Caco-2 (cell line): ENCODE measurements at regions not wholly inside any gene's neighbourhood (a gene's known extent, or its start where the extent isn't known, plus 50 kb on each side); places are given as distances from the start of the nearest gene placed in this dataset.

Experiments used
- BruUV-seq: library from RNA; stranded (reverse); fragments of 400-500 nt; replicated peaks from 2 replicates; lab custom pipeline; 2021; lab: Mats Ljungman, UMichigan
- CTCF ChIA-PET: fragments of 300-600 bp; sonication (Branson Sonifier 250); formaldehyde crosslinking; loops from one replicate; lab custom pipeline; 2022; ENCODE audit warnings: antibody characterized with exemption; lab: Charles Lee
- POLR2A ChIA-PET: fragments of 300-600 bp; sonication (Branson Sonifier 250); formaldehyde crosslinking; loops from one replicate; lab custom pipeline; 2022; ENCODE audit warnings: antibody characterized with exemption; lab: Charles Lee
- DNase-seq, 2 experiments: peaks; one replicate each; pipeline versions ENCODE4 v3.0.0 to v3.0.0-alpha.2; 2020 to 2022
- H3K27me3 ChIP-seq: replicated peaks from 2 replicates; pipeline ENCODE4 v1.6.0; 2011; ENCODE audit warnings: low read length; ENCODE audit not compliant: control insufficient read depth, insufficient read depth
- H3K36me3 ChIP-seq: 2 replicates; pipeline ENCODE4 v1.5.1; 2011; ENCODE audit warnings: low read length; ENCODE audit not compliant: control insufficient read depth, insufficient read depth
- H3K4me1 ChIP-seq: fragments of 250-450 bp; sonication (Bioruptor Pico); 2 replicates; pipeline ENCODE4 v1.5.1; 2020; ENCODE audit warnings: mild to moderate bottlenecking
- H3K4me3 ChIP-seq: 2 replicates; pipeline ENCODE4 v1.5.1; 2011; ENCODE audit warnings: low read depth, mild to moderate bottlenecking, control low read depth, low read length
- H3K9me3 ChIP-seq: fragments of 250-450 bp; sonication (Bioruptor Pico); 2 replicates; pipeline ENCODE4 v1.5.1; 2020; ENCODE audit warnings: mild to moderate bottlenecking, moderate library complexity
- H3K27ac Mint-ChIP-seq: one replicate; pipeline ENCODE4 v1.8.0; 2022; ENCODE audit warnings: mixed read lengths; ENCODE audit not compliant: unreplicated experiment
- H3K27me3 Mint-ChIP-seq: one replicate; pipeline ENCODE4 v1.8.0; 2022; ENCODE audit warnings: mixed read lengths; ENCODE audit not compliant: insufficient read depth, unreplicated experiment
- H3K36me3 Mint-ChIP-seq: one replicate; pipeline ENCODE4 v1.8.0; 2022; ENCODE audit warnings: mild to moderate bottlenecking, mixed read lengths; ENCODE audit not compliant: insufficient read depth, unreplicated experiment
- H3K4me1 Mint-ChIP-seq: one replicate; pipeline ENCODE4 v1.8.0; 2022; ENCODE audit warnings: low read depth, mixed read lengths; ENCODE audit not compliant: unreplicated experiment
- H3K4me3 Mint-ChIP-seq: one replicate; pipeline ENCODE4 v1.8.0; 2022; ENCODE audit warnings: mild to moderate bottlenecking, moderate library complexity, mixed read lengths; ENCODE audit not compliant: unreplicated experiment
- H3K9me3 Mint-ChIP-seq: one replicate; pipeline ENCODE4 v1.8.0; 2022; ENCODE audit warnings: mixed read lengths; ENCODE audit not compliant: unreplicated experiment
- intact Hi-C: fragments of 100-400 bp; cut with micrococcal nuclease; formaldehyde crosslinking; loops from one replicate; pipeline ENCODE4 v1.10.0; 2022; ENCODE audit not compliant: unreplicated experiment
- TF ChIP-seq, protein P1 (sequence below), 2 experiments: fragments of 200-600 bp in 1 of 2; IDR thresholded peaks; 1 replicate in 1 of 2; 2 replicates in 1 of 2; pipeline versions ENCODE4 v1.5.1 to v1.8.0; 2011 to 2022; ENCODE audit warnings: antibody characterized with exemption in 1 of 2, control low read depth in 1 of 2, inconsistent platforms in 1 of 2, low read depth in 1 of 2, low read length in 1 of 2, mild to moderate bottlenecking in 1 of 2, moderate library complexity in 1 of 2; ENCODE audit not compliant: insufficient read depth in 1 of 2, severe bottlenecking in 1 of 2, unreplicated experiment in 1 of 2

DNA sequence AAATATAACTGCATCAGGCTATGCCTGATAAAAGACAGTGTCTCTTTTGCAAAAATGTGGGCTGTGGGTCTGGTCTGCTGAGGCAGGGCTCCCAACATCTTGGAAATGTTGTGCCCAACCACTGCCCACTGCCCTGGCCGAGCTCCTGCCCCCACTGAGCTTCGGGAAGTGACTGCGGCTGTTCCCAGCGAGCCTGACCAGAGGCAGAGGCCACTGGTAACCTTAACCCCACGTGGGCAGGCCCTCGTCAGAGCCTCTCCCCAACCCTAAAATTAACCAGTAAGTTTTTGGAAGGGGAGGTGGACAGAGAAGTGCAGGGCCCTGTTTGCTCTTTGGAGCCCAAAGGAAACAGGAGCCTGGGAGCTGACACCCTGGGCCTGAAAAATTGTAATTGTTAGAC lies 225.9 kb downstream of the MAFB start:
- H3K4me1 ChIP-seq, result no peaks in the 10 kb centered on the region
- TF ChIP-seq, protein P1, sequence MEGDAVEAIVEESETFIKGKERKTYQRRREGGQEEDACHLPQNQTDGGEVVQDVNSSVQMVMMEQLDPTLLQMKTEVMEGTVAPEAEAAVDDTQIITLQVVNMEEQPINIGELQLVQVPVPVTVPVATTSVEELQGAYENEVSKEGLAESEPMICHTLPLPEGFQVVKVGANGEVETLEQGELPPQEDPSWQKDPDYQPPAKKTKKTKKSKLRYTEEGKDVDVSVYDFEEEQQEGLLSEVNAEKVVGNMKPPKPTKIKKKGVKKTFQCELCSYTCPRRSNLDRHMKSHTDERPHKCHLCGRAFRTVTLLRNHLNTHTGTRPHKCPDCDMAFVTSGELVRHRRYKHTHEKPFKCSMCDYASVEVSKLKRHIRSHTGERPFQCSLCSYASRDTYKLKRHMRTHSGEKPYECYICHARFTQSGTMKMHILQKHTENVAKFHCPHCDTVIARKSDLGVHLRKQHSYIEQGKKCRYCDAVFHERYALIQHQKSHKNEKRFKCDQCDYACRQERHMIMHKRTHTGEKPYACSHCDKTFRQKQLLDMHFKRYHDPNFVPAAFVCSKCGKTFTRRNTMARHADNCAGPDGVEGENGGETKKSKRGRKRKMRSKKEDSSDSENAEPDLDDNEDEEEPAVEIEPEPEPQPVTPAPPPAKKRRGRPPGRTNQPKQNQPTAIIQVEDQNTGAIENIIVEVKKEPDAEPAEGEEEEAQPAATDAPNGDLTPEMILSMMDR (IDR thresholded peaks at IDR 0.05; ENCODE audit: insufficient read depth in 1 of 2, low read depth in 1 of 2, low read length in 1 of 2, severe bottlenecking in 1 of 2, unreplicated experiment in 1 of 2), result no peak
- H3K4me1 Mint-ChIP-seq, result no peaks in the 10 kb centered on the region
- no peak overlapping the region for H3K4me3 Mint-ChIP-seq
- no peaks in the 10 kb centered on the region for H3K9me3 Mint-ChIP-seq
- ChIA-PET CTCF (no interaction called here), POLR2A (no interaction called here)
- no TSS peak for BruUV-seq
- intact Hi-C loops, result no loop called here
- no peak overlapping the region for H3K4me3 ChIP-seq
- no peaks in the 10 kb centered on the region for H3K36me3 ChIP-seq
- H3K36me3 Mint-ChIP-seq, result no peaks in the 10 kb centered on the region
- no peaks in the 10 kb centered on the region for H3K9me3 ChIP-seq
- no peak overlapping the region for H3K27ac Mint-ChIP-seq
- H3K27me3 Mint-ChIP-seq, result peaks cover 2% of the 10 kb centered on the region
- no peaks in the 10 kb centered on the region for H3K27me3 ChIP-seq
- DNase-seq, result no peak

DNA sequence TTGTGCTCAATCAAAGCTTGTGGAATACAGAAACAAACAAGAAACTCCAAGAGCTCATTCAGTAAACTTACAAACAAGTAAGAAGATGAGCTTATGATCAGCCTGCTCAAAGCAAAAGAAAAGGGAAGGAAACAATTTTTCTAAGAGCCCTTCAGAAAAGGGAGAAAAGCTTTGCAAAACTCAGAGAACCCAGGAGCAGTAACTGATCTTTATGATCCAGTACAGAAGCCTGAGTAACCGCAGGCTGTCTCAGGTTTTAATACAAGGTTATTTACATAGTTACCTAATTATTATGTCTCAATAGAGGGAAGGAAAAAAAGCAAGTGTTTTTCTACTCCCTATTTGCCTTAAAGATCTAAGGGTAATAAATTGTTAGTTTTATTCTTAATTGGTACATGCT lies 226.5 kb downstream of the MAFB start:
- BruUV-seq, result no TSS peak
- CTCF ChIA-PET, result interaction anchor here (0.9 kb wide), 1 partner anchor 9 kb away, joined by 4 read pairs; no protein-coding TSS in a partner anchor
- POLR2A ChIA-PET, result no interaction called here
- Mint-ChIP-seq H3K9me3 (no peaks in the 10 kb centered on the region), H3K4me1 (no peaks in the 10 kb centered on the region), H3K36me3 (no peaks in the 10 kb centered on the region), H3K27me3 (peaks cover 2% of the 10 kb centered on the region), H3K27ac (no peak overlapping the region), H3K4me3 (no peak overlapping the region)
- TF ChIP-seq, protein P1 (IDR thresholded peaks at IDR 0.05; ENCODE audit: insufficient read depth in 1 of 2, low read depth in 1 of 2, low read length in 1 of 2, severe bottlenecking in 1 of 2, unreplicated experiment in 1 of 2), result no peak
- no peaks in the 10 kb centered on the region for H3K36me3 ChIP-seq
- no peaks in the 10 kb centered on the region for H3K4me1 ChIP-seq
- intact Hi-C loops, result no loop called here
- H3K27me3 ChIP-seq, result no peaks in the 10 kb centered on the region
- DNase-seq, result no peak
- no peaks in the 10 kb centered on the region for H3K9me3 ChIP-seq
- H3K4me3 ChIP-seq, result no peak overlapping the region

DNA sequence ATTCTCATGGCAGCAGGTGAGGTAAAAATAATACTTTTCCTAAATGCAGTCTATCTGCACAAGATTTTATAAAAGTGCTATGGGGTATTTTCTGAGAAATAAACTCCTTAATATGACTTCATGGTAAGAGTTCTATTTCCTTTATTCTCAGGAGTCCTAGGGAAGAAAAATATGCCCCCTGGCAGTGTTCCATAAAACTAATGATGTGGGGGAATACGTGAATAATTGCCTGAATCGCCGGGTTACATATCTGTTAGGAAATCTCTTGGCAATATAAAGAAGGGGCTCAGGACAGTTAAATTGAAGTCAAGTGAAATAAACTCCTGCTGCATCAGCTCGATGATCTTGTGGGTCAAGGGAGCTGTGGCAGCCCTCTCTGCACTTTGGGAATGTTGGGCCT lies 229.7 kb downstream of the MAFB start:
- Mint-ChIP-seq H3K4me3 (no peak overlapping the region), H3K27ac (no peak overlapping the region), H3K27me3 (peaks cover 7% of the 10 kb centered on the region), H3K36me3 (no peaks in the 10 kb centered on the region), H3K4me1 (no peaks in the 10 kb centered on the region), H3K9me3 (no peaks in the 10 kb centered on the region)
- H3K9me3 ChIP-seq, result no peaks in the 10 kb centered on the region
- H3K4me1 ChIP-seq, result no peaks in the 10 kb centered on the region
- BruUV-seq, result no TSS peak
- no peak for DNase-seq
- POLR2A ChIA-PET, result no interaction called here
- TF ChIP-seq, protein P1 (IDR thresholded peaks at IDR 0.05; ENCODE audit: insufficient read depth in 1 of 2, low read depth in 1 of 2, low read length in 1 of 2, severe bottlenecking in 1 of 2, unreplicated experiment in 1 of 2), result no peak
- H3K36me3 ChIP-seq, result no peaks in the 10 kb centered on the region
- no peaks in the 10 kb centered on the region for H3K27me3 ChIP-seq
- intact Hi-C loops, result no loop called here
- CTCF ChIA-PET, result no interaction called here
- H3K4me3 ChIP-seq, result no peak overlapping the region
